NT2/D1 (cell line): ENCODE measurements at regions not wholly inside any gene's neighbourhood (a gene's known extent, or its start where the extent isn't known, plus 50 kb on each side); places are given as distances from the start of the nearest gene placed in this dataset.

Experiments
- DNase-seq: peaks from one replicate; pipeline ENCODE4 v3.0.0-alpha.2; 2011; ENCODE audit warnings: low read depth, low spot score
- H3K27me3 ChIP-seq: 2 replicates; pipeline ENCODE4 v1.6.0; 2011; ENCODE audit warnings: mild to moderate bottlenecking; ENCODE audit not compliant: insufficient read length, insufficient read depth
- H3K36me3 ChIP-seq: 2 replicates; pipeline ENCODE4 v1.6.1; 2011; ENCODE audit warnings: mild to moderate bottlenecking, low read length, mixed read lengths; ENCODE audit not compliant: insufficient read depth, insufficient read length
- H3K4me1 ChIP-seq: 2 replicates; pipeline ENCODE4 v1.5.1; 2011; ENCODE audit not compliant: insufficient read depth, insufficient read length
- H3K4me3 ChIP-seq: 2 replicates; pipeline ENCODE4 v1.5.1; 2011; ENCODE audit warnings: low read depth; ENCODE audit not compliant: insufficient read length
- H3K9ac ChIP-seq: 2 replicates; pipeline ENCODE4 v1.6.0; 2011; ENCODE audit warnings: low read depth; ENCODE audit not compliant: insufficient read length
- H3K9me3 ChIP-seq: 2 replicates; pipeline ENCODE4 v1.5.1; 2011; ENCODE audit warnings: mild to moderate bottlenecking, low read length; ENCODE audit not compliant: insufficient read depth
- SUZ12 ChIP-seq: IDR thresholded peaks from 2 replicates; pipeline ENCODE4 v1.6.1; 2011; ENCODE audit not compliant: insufficient read length, insufficient read depth; ENCODE audit errors: extremely low read depth
- YY1 ChIP-seq: IDR thresholded peaks from 2 replicates; pipeline ENCODE4 v1.6.1; 2011; ENCODE audit not compliant: insufficient read length, insufficient read depth
- ZNF274 ChIP-seq: IDR thresholded peaks from 2 replicates; pipeline ENCODE4 v1.6.1; 2011; ENCODE audit warnings: mild to moderate bottlenecking, low read depth, low read length

DNA sequence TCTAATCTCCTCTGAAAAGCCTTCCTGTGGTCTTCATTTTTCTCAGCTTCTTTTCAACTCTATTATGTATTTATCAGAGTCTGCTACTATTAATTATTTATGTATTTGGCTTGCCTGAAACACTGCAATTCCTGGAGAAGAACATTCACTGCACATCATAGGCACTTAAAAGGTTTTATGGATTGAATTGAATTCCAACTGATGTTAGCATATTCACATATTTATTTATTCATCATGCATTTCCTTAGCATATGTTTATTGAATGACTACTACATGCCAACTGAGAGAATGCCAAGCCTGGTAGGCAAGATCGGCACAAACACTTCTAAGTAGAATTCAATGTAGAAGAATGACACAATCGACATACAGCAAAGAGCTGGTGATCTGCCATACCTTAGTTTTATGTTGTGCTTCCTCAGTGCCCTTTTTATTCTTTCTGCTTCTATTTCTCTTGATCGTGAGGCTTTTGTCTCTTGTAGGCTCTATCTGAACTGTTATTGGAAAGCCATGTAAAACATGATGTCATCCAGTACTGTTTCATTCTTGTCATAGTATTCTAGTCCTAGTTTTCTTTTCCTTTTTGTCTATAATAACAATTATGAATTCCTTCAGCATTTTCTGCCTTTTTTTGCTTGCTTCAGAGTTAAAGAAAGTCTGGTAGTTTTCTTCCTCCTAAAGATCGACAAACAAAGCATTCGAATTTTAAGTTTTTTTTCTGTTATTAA lies 454.2 kb downstream of the TLE4 start:
- DNase-seq: no peak
- Histone ChIP-seq H3K36me3 (no peaks in the 10 kb centered on the region), H3K9ac (no peak overlapping the region), H3K4me1 (no peaks in the 10 kb centered on the region), H3K4me3 (no peak overlapping the region), H3K9me3 (no peaks in the 10 kb centered on the region), H3K27me3 (no peaks in the 10 kb centered on the region)
- TF ChIP-seq YY1: no peak
- no peak for TF ChIP-seq ZNF274
- TF ChIP-seq SUZ12: no peak

DNA sequence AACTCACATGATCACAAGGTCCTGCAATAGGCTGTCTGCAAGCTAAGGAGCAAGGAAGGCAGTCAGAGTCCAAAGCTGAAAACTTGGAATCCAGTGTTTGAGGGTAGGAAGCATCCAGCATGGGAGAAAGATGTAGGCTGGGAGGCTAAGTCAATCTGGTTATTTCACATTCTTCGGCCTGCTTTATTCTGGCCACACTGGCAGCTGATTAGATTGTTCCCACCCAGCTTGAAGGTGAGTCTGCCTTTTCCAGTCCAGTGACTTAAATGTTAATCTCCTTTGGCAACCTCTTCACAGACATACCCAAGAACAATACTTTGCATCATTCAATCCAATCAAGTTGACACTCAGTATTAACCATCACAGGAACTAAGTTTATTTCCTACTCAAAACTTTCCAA lies 453.4 kb downstream of the TLE4 start:
- H3K27me3 ChIP-seq: no peaks in the 10 kb centered on the region
- H3K36me3 ChIP-seq: no peaks in the 10 kb centered on the region
- H3K4me3 ChIP-seq: no peak overlapping the region
- no peak overlapping the region for H3K9ac ChIP-seq
- no peaks in the 10 kb centered on the region for H3K4me1 ChIP-seq
- H3K9me3 ChIP-seq: no peaks in the 10 kb centered on the region
- TF ChIP-seq YY1 (no peak), SUZ12 (no peak), ZNF274 (no peak)
- no peak for DNase-seq

DNA sequence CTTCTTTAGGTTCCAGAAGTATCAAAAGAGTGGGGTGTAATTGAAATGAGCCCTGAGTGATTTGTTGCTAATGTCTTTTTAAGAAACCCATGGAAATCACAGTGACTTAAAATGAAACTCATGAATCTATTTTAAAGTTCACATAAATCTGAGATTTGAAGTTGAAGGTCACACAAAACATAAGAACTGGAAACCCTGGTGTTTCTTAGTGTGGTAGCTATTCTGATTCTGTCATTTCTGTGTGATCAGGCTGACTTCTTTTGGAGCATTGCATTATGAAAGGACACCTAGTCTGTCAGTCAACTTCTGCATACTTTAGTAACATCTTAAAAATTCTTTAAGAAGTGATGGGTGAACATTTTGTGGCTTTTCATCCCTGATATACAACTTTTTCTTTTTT lies 448.8 kb downstream of the TLE4 start:
- no peaks in the 10 kb centered on the region for H3K9me3 ChIP-seq
- no peaks in the 10 kb centered on the region for H3K36me3 ChIP-seq
- no peak for DNase-seq
- no peaks in the 10 kb centered on the region for H3K4me1 ChIP-seq
- no peak overlapping the region for H3K9ac ChIP-seq
- no peak for TF ChIP-seq ZNF274
- TF ChIP-seq YY1: no peak
- no peak for TF ChIP-seq SUZ12
- no peaks in the 10 kb centered on the region for H3K27me3 ChIP-seq
- H3K4me3 ChIP-seq: no peak overlapping the region

DNA sequence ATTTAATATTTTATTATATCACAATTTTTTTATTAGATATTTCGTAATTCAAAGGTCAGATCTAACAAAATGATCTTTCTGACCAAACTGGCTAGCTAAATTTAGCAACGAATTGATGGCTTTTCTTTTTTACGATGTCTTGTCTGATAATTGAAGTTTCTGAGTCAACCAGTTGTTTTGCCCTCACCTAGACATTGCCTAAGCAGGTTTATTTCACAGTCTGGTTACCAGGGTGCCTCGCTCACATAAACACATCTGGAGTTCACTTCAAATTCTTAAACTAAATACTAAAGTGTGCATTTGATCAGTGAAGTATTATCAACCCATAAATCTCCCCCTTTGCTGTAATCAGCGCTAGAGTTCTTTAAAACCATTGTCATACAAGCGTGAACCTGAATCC lies 448.3 kb downstream of the TLE4 start:
- TF ChIP-seq ZNF274 (no peak), YY1 (no peak), SUZ12 (no peak)
- H3K9ac ChIP-seq: no peak overlapping the region
- no peaks in the 10 kb centered on the region for H3K27me3 ChIP-seq

DNA sequence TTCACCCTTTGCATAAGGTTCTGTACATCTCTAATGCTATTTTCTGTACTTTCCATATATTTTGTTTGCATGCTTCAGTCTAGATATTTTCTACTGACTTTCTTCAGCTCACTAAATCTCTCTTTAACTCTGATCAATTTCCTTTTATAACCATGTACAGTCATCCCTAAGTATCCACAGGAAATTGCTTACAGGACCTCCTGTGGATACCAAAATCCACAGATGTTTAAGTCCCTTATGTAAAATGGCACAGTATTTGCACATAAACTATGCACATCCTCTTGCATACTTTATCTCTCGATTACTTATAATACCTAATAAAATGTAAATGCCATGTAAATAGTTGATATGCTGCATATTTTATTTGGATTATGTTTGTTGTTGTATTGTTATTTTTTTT lies 442.1 kb downstream of the TLE4 start:
- H3K9ac ChIP-seq: no peak overlapping the region
- no peaks in the 10 kb centered on the region for H3K4me1 ChIP-seq
- H3K27me3 ChIP-seq: no peaks in the 10 kb centered on the region
- no peak overlapping the region for H3K4me3 ChIP-seq
- no peak for DNase-seq
- no peaks in the 10 kb centered on the region for H3K36me3 ChIP-seq
- H3K9me3 ChIP-seq: no peaks in the 10 kb centered on the region
- no peak for TF ChIP-seq YY1
- no peak for TF ChIP-seq ZNF274
- no peak for TF ChIP-seq SUZ12

More for the DNA sequence above, 448.3 kb downstream of the TLE4 start:
- no peak for DNase-seq
- Histone ChIP-seq H3K4me3 (no peak overlapping the region), H3K9me3 (no peaks in the 10 kb centered on the region), H3K36me3 (no peaks in the 10 kb centered on the region), H3K4me1 (no peaks in the 10 kb centered on the region)

DNA sequence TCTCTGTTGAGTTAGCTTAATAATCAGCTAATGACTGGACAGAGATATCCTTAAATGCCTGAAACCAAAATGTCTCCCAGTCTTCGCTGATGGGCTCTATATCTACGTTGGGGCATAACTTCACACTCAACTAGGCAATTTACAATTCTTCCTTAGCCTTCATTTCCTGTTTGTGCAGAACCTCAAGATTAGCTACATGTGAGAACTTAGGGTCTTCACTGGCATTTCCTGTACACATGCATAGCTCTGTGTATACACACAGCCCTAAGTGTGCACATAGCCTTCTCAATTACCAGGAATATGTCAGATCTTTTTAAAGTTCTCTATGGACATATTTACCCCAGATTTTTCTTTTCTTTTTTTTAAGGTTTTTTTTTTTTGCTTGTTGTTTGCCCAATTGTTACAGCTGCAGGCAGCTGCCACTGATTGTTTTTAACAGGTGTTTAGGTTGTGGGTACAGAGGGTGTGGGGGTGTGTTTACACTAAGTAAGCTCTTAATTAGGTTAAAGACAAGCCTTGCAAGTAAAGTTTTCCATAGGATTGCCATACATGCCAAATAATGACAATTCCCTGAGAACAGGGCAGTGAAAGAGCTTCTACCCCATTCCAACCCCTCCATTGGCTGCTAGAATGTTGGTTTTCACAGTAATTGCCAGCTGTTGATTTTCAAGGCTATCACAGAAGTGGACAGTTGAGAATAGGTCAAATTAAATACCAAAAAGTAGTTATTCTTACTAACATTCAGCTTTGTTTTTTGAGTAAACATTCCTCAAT lies 441.0 kb downstream of the TLE4 start:
- DNase-seq: no peak

DNA sequence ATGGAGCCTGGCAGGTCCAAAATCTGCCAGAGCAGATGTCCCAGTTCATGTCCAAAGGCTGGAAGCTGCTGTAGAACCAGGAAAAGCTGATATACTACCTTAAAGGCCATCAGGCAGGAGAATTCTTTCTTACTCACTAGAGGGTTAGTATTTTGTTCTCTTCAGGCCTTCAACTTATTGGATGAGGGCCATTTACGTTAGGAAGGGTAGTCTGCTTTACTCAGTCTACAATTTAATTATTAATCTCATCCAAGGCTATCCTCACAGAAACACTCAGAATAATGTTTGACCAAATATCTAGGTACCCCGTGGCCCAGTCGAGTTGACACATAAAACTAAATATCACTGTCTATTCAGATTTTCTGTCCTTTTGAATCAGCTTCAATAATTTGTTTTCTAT lies 437.4 kb downstream of the TLE4 start:
- H3K4me3 ChIP-seq: no peak overlapping the region
- no peaks in the 10 kb centered on the region for H3K4me1 ChIP-seq
- no peak overlapping the region for H3K9ac ChIP-seq
- H3K36me3 ChIP-seq: no peaks in the 10 kb centered on the region
- no peaks in the 10 kb centered on the region for H3K9me3 ChIP-seq
- DNase-seq: no peak
- H3K27me3 ChIP-seq: no peaks in the 10 kb centered on the region
- TF ChIP-seq SUZ12: no peak
- no peak for TF ChIP-seq YY1
- no peak for TF ChIP-seq ZNF274

More for the DNA sequence above, 441.0 kb downstream of the TLE4 start:
- no peak overlapping the region for H3K9ac ChIP-seq
- H3K9me3 ChIP-seq: no peaks in the 10 kb centered on the region
- no peak for TF ChIP-seq SUZ12
- no peak for TF ChIP-seq YY1
- TF ChIP-seq ZNF274: no peak
- no peaks in the 10 kb centered on the region for H3K4me1 ChIP-seq
- H3K27me3 ChIP-seq: no peaks in the 10 kb centered on the region
- H3K4me3 ChIP-seq: no peak overlapping the region
- no peaks in the 10 kb centered on the region for H3K36me3 ChIP-seq
